ENCODE measurements at regions not wholly inside any gene's neighbourhood (a gene's known extent, or its start where the extent isn't known, plus 50 kb on each side); places are given as distances from the start of the nearest gene placed in this dataset.

DNA sequence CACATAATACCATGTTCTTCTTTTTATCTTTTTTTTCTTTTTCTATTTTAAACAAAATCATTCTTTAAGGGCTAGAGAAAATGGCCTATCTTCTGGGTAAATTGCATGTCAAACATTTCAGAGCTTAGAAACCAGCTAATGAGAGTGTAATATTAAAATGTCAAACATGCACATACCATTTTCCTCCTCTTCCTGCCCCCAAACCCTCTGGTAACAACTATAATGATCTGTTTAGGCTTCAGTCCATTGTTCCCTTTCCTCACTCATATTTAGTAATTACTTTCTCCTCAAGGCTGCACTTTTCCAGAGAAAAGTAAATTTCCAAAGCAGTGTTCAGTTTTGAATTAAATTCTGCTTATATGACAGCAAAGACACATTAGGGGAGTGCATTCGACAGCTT is 224.3 kb upstream of the ROBO2 start:
- Mint-ChIP-seq H3K36me3 (ENCODE audit: low read depth) (no peaks in the 10 kb centered on the region), H3K27ac (no peak overlapping the region), H3K4me1 (ENCODE audit: low read depth) (no peaks in the 10 kb centered on the region), H3K4me3 (no peak overlapping the region), H3K9me3 (peaks cover 50% of the 10 kb centered on the region), H3K27me3 (ENCODE audit: insufficient read depth) (no peaks in the 10 kb centered on the region)
- DNase-seq: no peak
- TF ChIP-seq, protein P1, sequence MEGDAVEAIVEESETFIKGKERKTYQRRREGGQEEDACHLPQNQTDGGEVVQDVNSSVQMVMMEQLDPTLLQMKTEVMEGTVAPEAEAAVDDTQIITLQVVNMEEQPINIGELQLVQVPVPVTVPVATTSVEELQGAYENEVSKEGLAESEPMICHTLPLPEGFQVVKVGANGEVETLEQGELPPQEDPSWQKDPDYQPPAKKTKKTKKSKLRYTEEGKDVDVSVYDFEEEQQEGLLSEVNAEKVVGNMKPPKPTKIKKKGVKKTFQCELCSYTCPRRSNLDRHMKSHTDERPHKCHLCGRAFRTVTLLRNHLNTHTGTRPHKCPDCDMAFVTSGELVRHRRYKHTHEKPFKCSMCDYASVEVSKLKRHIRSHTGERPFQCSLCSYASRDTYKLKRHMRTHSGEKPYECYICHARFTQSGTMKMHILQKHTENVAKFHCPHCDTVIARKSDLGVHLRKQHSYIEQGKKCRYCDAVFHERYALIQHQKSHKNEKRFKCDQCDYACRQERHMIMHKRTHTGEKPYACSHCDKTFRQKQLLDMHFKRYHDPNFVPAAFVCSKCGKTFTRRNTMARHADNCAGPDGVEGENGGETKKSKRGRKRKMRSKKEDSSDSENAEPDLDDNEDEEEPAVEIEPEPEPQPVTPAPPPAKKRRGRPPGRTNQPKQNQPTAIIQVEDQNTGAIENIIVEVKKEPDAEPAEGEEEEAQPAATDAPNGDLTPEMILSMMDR (IDR thresholded peaks at IDR 0.05): no peak

DNA sequence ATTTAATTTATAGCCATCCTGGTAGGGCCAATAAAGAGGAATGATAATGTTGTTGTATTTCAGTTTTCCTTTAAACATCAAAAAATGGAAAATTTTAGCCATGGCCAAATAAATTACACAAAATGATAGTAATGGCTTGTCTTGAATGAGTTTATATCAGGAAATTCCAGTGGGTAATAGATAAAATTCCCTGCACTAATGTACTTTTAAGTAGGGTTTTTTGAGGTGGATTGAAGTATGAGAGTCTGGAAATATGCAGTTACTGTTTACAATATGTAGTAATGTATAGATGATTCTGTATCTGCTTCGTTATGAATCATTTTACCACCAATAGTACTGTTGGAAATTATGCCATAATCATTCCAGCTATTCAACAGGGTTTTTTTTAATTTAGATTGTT is 219.4 kb upstream of the ROBO2 start:
- H3K4me1 Mint-ChIP-seq (ENCODE audit: low read depth): no peaks in the 10 kb centered on the region
- no peak for DNase-seq
- TF ChIP-seq, protein P1 (IDR thresholded peaks at IDR 0.05): no peak
- H3K27ac Mint-ChIP-seq: no peak overlapping the region
- H3K9me3 Mint-ChIP-seq: peaks cover 60% of the 10 kb centered on the region
- H3K27me3 Mint-ChIP-seq (ENCODE audit: insufficient read depth): no peaks in the 10 kb centered on the region
- H3K36me3 Mint-ChIP-seq (ENCODE audit: low read depth): no peaks in the 10 kb centered on the region
- H3K4me3 Mint-ChIP-seq: no peak overlapping the region

DNA sequence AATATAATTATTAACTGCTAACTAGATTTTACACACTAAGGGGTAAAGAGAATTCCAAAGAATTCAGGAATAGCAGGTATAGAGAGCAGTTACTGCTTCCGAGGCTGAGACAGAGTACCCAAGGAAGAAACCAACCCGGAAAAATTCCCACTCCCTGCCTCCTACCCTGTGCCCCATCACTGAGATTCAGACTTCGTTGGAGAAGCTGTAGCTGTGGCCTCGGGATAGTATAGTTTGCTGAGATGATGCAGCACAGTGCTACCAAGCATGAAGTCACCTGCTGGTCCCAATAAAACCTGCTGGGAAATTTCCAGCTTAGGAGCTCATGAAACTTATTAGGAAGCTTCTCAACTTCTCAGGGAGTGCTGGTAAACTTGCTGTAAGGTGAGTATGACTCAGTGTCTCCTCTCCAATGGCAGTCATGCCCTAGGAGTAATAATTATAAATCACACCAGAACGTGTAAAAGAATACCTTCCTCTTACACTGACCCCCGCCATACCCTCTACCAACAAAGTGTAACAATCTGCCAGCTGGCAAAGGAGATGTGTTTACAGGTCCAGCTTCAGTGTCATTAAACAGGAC is 215.2 kb upstream of the ROBO2 start:
- TF ChIP-seq, protein P1 (IDR thresholded peaks at IDR 0.05): no peak
- DNase-seq: no peak
- Mint-ChIP-seq H3K4me3 (no peak overlapping the region), H3K27ac (no peak overlapping the region), H3K9me3 (peaks cover 37% of the 10 kb centered on the region), H3K27me3 (ENCODE audit: insufficient read depth) (no peaks in the 10 kb centered on the region), H3K4me1 (ENCODE audit: low read depth) (no peaks in the 10 kb centered on the region), H3K36me3 (ENCODE audit: low read depth) (no peaks in the 10 kb centered on the region)

DNA sequence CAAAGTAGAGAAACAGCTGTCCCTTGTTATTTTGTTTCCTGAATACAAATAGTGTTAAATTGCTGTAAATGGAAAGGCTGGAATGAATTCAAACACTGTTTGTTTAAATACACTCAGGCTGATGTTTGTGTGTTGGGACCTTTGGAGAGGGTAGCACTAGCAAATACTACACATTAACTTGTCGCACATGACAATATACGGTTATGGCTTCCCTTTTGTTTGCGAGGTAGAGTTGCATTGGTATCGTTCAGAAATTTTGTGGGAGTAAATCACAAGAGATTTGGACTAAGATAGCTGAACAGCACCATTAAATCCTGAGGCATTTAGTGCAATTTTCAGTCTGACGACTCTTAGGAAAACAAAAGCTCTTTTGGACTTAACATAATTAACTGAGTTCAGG is 213.0 kb upstream of the ROBO2 start:
- TF ChIP-seq, protein P1 (IDR thresholded peaks at IDR 0.05): no peak
- Mint-ChIP-seq H3K4me1 (ENCODE audit: low read depth) (no peaks in the 10 kb centered on the region), H3K27me3 (ENCODE audit: insufficient read depth) (no peaks in the 10 kb centered on the region), H3K4me3 (no peak overlapping the region), H3K27ac (no peak overlapping the region), H3K36me3 (ENCODE audit: low read depth) (no peaks in the 10 kb centered on the region), H3K9me3 (peaks cover 46% of the 10 kb centered on the region)
- DNase-seq: no peak

DNA sequence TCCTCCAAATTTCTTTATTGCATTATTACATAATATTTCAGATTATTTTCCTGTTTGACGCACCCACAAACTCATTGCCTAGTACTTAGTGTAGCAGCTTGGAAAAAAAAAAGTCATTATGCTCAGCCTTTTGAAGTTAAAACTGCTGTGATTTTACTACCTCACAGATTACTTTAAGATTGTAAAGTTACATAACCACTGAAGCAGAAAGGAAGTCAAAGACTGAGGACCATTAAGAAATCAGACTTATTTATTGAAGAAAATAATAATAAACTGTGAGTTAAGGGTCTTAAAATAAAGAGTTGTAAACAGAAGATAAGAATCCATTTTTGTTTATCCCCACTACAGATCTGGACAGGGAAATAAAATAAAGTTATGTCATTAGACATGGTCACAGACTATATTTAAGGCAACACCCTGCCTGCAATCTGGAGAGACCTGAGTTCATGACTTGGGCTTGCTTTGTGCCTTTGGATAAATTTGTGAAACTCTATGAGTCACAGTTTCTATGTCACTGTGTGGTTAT is 212.1 kb upstream of the ROBO2 start:
- DNase-seq: no peak
- TF ChIP-seq, protein P1 (IDR thresholded peaks at IDR 0.05): no peak
- no peaks in the 10 kb centered on the region for H3K4me1 Mint-ChIP-seq (ENCODE audit: low read depth)
- H3K27me3 Mint-ChIP-seq (ENCODE audit: insufficient read depth): no peaks in the 10 kb centered on the region
- H3K9me3 Mint-ChIP-seq: peaks cover 54% of the 10 kb centered on the region
- no peaks in the 10 kb centered on the region for H3K36me3 Mint-ChIP-seq (ENCODE audit: low read depth)
- H3K4me3 Mint-ChIP-seq: no peak overlapping the region
- no peak overlapping the region for H3K27ac Mint-ChIP-seq

Measured in HFFc6 (cell line).